G401 (cell line): ENCODE measurements at regions not wholly inside any gene's neighbourhood (a gene's known extent, or its start where the extent isn't known, plus 50 kb on each side); places are given as distances from the start of the nearest gene placed in this dataset.

Source experiments
- DNase-seq: peaks from one replicate; pipeline ENCODE4 v3.0.0-alpha.2; 2015; ENCODE audit warnings: low spot score
- in situ Hi-C: cut with HindIII; loops from 2 replicates; pipeline ENCODE4 v1.10.0; 2016; ENCODE audit warnings: low sequenced_read_pairs, mixed read lengths

DNA sequence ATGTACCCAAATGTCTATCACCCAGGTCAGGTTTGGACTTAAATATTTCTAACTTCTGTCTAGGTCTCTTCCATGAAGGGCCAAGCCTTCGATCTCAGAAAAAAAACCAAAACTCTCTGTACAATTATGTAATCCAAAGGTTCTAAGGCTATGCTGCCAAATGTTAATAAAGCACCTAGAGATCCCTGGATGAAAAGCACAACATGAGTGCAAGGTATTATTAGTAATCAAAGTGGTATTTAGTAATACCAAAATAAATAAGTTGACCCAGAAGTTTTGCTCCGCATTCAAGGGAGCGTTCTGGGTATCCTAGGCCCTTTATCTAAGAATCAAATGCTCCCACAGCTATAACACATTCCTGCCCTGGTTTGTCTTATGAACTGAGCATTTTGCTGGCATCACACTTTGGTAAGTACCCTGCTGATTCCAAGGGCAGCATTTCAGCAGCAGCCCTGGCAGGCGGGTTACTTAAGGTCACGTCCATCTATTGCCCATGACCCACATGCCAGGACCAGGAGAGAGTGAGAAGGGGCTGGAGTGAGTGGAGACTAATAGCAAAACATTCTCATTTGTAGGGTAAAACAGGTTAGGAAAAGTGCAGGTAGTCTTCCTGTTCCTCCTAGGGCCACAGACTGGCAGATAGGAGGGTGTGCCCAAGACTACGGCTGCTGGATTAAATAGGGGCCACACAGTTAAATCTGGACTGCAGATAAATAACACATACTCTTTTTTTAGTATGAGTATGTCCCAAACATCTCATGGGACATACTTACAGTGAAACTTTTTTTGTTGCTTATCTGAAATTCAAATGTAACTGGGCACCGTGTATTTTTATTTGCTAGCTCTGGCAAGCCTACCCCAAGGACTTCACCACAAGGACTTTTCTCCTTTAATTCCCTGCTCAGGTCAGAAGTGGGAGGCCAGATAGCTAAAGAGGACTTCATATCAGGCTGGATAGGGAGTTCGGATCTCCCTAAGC is 76.0 kb upstream of the SNRK start:
- in situ Hi-C loops, result no loop called here
- DNase-seq, result peak; percentile 84

- DNase-seq, result no peak
- in situ Hi-C loops, result no loop called here
These were observed 78.7 kb upstream of the SNRK start for GRCh38 chr3:43207628-43208085.

- DNase-seq, result no peak
- in situ Hi-C loops, result no loop called here
These were observed 79.7 kb upstream of the SNRK start for GRCh38 chr3:43206632-43207031.

DNA sequence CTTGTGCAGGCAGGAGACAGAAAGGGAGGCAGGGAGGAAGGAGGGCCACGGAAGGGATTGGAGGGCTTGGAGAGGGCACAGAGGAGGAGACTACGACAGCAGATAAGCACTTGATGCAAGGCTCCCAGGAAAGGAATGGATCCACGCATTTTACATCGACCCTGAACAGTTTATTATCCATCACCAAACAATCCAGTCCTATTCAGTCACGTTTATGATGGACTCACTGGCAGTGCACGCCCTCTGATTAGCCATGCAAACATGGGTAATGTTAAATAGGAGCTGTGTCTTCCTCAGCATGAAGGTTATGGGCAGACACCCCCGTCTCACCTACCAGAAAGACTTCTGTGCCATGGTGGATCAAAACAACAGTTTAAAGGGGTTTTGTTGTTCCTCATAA is 80.2 kb upstream of the SNRK start:
- in situ Hi-C loops, result no loop called here
- DNase-seq, result no peak

DNA sequence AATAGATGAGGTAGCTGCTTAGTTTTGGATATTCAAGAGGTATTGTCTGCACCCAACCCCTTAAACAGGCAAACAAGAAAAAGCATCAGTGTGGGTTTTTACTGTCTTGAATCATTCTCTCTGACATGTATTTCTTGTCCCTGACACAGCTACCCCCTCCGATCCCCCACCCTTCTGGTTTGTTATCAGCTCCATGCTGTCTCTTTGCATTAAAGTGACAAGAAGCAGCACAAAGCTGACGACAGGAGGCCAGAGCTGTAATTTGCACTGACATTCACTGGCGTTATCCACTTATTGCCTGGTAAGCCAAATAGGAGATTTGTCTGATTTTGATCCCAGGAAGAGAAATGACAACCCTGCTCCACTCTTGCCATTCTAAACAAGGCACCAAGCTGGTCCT is 83.3 kb upstream of the SNRK start:
- in situ Hi-C loops, result no loop called here

DNA sequence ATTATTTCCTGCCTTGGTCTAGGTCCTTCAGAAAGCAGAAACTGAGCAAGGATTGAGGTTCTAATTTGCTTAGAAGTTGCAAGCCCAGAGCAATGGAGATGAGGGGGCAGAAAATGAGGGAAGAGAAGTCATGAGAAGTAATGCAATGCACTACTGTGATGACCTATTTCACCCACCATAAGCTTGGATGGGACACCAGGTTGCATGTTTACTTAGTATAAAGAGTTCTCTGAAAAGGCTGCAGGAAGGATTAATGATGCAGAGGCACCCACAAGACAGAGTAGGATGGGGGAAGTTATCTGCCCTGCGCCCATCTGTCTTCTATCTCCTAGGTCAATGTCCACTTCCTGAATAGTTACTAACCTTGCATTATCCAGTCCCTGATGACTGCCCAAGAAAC is 84.8 kb upstream of the SNRK start:
- no peak for DNase-seq
- in situ Hi-C loops, result no loop called here

More for the DNA sequence above, 83.3 kb upstream of the SNRK start:
- DNase-seq, result peak; percentile 69

- in situ Hi-C loops, result no loop called here
- no peak for DNase-seq
These were observed 86.6 kb upstream of the SNRK start for GRCh38 chr3:43199645-43200306.

GRCh38 chr3:43198791-43199644 is 87.3 kb upstream of the SNRK start:
- in situ Hi-C loops, result no loop called here
- DNase-seq, result no peak

- in situ Hi-C loops, result no loop called here
These were observed 88.0 kb upstream of the SNRK start for GRCh38 chr3:43198301-43198700.

GRCh38 chr3:43197181-43197580 is 89.2 kb upstream of the SNRK start:
- in situ Hi-C loops, result no loop called here
- no peak for DNase-seq

More at GRCh38 chr3:43198301-43198700, 88.0 kb upstream of the SNRK start:
- DNase-seq, result no peak

DNA sequence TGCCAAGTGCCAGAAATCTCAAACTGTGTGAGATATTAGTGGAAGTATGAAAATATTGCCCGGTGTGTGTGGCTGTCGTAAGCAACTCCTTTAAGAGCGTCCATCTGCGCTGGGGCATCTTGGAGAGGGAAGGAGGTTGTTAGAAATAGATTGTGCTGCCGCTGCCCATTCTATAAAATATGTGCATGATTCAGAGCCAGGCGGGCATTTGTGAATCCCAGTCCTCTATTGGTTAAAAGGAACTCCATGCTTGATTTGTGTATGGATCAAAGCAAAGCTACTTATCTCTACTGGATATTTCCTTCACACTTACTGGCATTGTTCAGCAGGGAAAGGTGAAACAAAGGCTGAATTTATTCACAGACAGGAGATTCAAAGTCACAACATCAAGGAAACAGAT is 89.6 kb upstream of the SNRK start:
- in situ Hi-C loops, result no loop called here
- DNase-seq, result no peak

DNA sequence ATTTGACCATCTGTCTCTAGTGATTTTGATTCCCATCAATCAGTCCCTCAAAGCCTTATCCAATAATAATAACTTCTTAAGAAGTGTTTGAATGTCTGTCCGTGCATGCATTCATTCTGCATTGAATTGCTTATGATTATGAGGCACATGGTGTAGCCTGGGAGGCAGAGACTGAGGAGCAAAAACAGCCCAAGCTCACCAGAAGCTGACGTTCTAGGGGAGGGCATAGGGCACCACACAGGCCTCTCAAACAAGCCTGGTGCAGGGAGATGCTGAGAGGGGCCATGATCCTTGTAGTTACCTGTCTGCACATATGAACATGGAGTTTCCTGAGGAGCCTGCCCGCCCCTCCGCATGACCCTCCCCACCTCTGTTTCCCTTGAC is 89.2 kb upstream of the POMGNT2 start:
- no peak for DNase-seq
- in situ Hi-C loops, result no loop called here

- in situ Hi-C loops, result no loop called here
- DNase-seq, result no peak
These were observed 88.7 kb upstream of the POMGNT2 start for GRCh38 chr3:43194490-43195114.

- in situ Hi-C loops, result no loop called here
- DNase-seq, result no peak
These were observed 88.2 kb upstream of the POMGNT2 start for GRCh38 chr3:43194069-43194468.

GRCh38 chr3:43192028-43192427 is 86.1 kb upstream of the POMGNT2 start:
- in situ Hi-C loops, result no loop called here
- DNase-seq, result no peak

DNA sequence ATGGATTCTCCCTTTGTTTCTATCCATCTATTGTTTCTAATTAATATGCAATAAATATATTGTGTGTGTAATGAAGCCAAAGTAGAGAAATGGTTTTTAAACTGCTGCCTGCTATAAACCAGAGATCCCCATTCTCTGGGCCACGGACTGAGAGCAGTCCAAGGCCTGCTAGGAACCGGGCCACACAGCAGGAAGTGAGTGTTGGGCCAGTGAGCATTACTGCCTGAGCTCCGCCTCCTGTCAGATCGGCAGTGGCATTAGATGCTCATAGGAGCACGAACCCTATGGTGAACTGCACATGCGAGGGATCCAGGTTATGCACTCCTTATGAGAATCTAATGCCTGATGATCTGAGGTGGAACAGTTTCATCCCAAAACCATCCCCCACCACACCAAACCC is 85.2 kb upstream of the POMGNT2 start:
- no peak for DNase-seq
- in situ Hi-C loops, result no loop called here

DNA sequence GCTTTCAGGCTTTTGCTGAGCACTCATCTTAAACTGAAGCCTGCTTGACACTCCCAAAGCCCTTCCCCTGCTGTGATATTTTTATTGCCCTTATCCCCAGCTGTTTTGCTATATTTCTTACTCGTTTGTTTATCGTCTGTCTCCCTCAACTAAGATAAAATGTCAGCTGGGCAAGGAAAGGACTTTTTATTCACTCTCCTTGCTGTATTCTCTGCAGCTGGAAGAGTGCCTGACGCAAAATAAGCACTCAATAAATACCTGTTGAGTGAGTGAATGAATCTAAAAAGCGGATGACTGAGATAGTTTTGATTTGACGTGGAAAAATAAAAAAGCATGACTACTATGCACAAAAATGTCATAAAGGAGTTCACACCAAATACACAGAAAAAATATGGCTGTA is 84.8 kb upstream of the POMGNT2 start:
- in situ Hi-C loops, result no loop called here
- no peak for DNase-seq

DNA sequence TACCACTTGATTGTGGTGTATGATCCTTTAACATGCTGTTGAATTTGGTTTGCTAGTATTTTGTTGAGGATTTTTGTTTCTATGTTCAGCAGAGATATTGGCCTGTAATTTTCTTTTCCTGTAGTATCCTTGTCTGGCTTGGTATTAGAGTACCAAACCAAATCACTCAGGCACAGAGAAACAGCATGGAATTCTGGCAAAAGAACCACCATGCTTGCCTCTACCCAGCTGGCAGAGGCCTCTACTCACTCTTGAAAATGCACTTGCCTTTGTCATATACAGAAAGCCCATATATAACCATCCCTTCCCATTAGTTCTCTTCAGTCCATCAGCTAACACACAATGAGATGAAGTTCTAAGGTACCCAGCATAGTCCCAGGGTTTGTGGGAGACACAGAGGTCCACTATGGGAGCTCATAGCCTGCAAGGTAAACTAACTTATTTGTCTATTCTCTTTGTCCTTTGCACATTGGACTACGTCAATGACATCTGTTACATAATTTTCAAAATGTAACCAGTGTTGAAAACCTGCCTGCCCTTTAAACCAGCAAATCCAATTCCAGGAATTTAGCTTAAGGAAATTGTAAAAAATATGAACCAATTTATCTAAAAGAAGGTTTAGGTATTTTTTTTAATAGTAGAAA is 82.1 kb upstream of the POMGNT2 start:
- in situ Hi-C loops, result no loop called here
- DNase-seq, result peak; percentile 76

GRCh38 chr3:43185983-43186314 is 80.1 kb upstream of the POMGNT2 start:
- DNase-seq, result no peak
- in situ Hi-C loops, result no loop called here
